ENCODE measurements at regions not wholly inside any gene's neighbourhood (a gene's known extent, or its start where the extent isn't known, plus 50 kb on each side); places are given as distances from the start of the nearest gene placed in this dataset.

DNA sequence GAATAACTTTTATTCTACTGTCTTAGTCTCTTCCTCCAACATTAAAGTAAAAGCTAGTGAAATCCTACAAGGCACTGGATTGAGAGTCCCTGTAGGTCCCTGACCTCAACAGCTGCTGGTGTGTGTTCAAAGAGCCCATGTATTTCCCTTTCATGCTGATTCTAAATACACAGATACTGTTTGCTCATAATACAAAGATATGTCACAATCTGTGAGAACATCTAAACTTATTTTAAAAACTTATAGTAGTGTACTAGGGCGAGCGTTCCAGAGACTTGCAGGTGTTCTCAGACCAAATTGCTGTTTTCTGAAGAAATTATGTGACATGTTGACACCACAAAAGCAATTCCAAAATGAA lies 145.9 kb upstream of the LIPC start:
- Histone ChIP-seq H3K4me1 (no peaks in the 10 kb centered on the region), H3K36me3 (no peaks in the 10 kb centered on the region), H3K4me3 (no peak overlapping the region), H3K27me3 (no peaks in the 10 kb centered on the region), H3K9me3 (no peaks in the 10 kb centered on the region), H3K27ac (no peak overlapping the region)
- intact Hi-C loops (cut with DNase I; ENCODE audit: low total_unique reads): loop anchor here (5.0 kb wide), 1 partner anchor 536 kb away; no protein-coding TSS in a partner anchor
- TF ChIP-seq, protein P1, sequence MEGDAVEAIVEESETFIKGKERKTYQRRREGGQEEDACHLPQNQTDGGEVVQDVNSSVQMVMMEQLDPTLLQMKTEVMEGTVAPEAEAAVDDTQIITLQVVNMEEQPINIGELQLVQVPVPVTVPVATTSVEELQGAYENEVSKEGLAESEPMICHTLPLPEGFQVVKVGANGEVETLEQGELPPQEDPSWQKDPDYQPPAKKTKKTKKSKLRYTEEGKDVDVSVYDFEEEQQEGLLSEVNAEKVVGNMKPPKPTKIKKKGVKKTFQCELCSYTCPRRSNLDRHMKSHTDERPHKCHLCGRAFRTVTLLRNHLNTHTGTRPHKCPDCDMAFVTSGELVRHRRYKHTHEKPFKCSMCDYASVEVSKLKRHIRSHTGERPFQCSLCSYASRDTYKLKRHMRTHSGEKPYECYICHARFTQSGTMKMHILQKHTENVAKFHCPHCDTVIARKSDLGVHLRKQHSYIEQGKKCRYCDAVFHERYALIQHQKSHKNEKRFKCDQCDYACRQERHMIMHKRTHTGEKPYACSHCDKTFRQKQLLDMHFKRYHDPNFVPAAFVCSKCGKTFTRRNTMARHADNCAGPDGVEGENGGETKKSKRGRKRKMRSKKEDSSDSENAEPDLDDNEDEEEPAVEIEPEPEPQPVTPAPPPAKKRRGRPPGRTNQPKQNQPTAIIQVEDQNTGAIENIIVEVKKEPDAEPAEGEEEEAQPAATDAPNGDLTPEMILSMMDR (IDR thresholded peaks at IDR 0.05): no peak
- no peak for TF ChIP-seq POLR2A (IDR thresholded peaks at IDR 0.05)
- TF ChIP-seq POLR2AphosphoS5 (IDR thresholded peaks at IDR 0.05): no peak
- no peak for DNase-seq (ENCODE audit: low spot score in 2 of 2)

DNA sequence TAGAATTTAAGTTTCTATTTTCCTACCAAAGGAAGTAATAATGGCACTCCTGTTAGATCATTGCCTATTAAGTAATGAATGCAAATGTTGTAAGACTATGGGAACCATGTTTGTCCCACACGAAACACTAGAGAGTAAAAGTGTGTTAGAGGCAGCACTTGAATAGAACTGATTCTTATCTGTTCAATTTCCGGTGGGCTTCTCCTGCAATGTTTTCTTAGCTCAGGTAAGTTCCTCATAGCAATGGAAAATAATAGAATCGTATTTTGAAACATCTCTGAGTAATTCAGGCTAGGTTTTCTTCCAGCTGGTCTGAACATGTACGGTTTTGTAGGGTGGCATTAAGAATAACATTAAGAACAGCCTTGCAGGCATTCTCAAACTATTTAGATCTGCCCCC lies 145.3 kb upstream of the LIPC start:
- Histone ChIP-seq H3K4me3 (no peak overlapping the region), H3K27me3 (no peaks in the 10 kb centered on the region), H3K4me1 (no peaks in the 10 kb centered on the region), H3K27ac (no peak overlapping the region), H3K36me3 (no peaks in the 10 kb centered on the region), H3K9me3 (no peaks in the 10 kb centered on the region)
- intact Hi-C loops (cut with DNase I; ENCODE audit: low total_unique reads): loop anchor here (5.0 kb wide), 1 partner anchor 536 kb away; no protein-coding TSS in a partner anchor
- no peak for DNase-seq (ENCODE audit: low spot score in 2 of 2)
- TF ChIP-seq POLR2AphosphoS5 (IDR thresholded peaks at IDR 0.05) (no peak), POLR2A (IDR thresholded peaks at IDR 0.05) (no peak)
- TF ChIP-seq, protein P1 (IDR thresholded peaks at IDR 0.05): no peak

DNA sequence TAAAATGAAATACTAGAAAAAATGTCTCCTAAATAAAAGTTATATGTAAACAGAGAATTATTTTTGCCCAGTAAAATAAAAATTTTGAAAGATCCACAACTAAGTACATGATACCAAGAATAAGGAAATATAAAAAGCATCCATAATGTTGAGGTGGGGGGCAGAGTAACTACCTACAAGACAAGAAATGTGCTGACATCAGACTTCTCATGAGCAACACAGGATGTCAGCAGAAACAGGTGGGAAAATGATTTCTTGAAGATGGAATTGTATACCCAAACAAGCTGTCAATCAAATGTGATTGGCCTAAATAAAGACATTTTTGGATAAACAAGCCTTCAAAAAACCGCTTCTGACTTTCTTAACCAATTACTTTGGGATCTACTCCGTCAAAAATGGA lies 143.9 kb upstream of the LIPC start:
- no peak for DNase-seq (ENCODE audit: low spot score in 2 of 2)
- TF ChIP-seq, protein P1 (IDR thresholded peaks at IDR 0.05): no peak
- TF ChIP-seq POLR2AphosphoS5 (IDR thresholded peaks at IDR 0.05) (no peak), POLR2A (IDR thresholded peaks at IDR 0.05) (no peak)
- Histone ChIP-seq H3K27me3 (no peaks in the 10 kb centered on the region), H3K27ac (no peak overlapping the region), H3K36me3 (no peaks in the 10 kb centered on the region), H3K9me3 (peaks cover 0 to 10% of the 10 kb centered on the region in 2 donors), H3K4me3 (no peak overlapping the region), H3K4me1 (no peaks in the 10 kb centered on the region)
- intact Hi-C loops (cut with DNase I; ENCODE audit: low total_unique reads): loop anchor here (5.0 kb wide), 1 partner anchor 534 kb away; no protein-coding TSS in a partner anchor

DNA sequence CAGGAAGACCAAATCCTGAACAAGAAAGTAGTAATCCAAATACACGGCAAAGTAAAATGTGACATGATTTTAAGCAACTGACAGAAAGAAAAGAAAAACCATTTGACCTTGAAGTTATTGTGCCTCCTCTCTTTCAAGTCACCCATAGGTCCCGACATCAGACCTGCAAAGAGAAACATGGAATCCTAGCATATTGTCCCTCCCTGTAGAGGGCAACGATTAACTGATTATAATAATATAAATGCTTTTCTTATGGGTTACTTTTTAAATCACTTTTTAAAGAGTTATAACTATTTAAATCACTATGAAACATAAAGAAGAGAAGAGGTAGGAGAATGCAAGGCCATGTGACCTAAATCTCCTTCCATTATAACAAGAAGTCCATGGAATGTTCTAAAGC lies 143.2 kb upstream of the LIPC start:
- no peak for DNase-seq (ENCODE audit: low spot score in 2 of 2)
- Histone ChIP-seq H3K4me1 (no peaks in the 10 kb centered on the region), H3K27me3 (no peaks in the 10 kb centered on the region), H3K4me3 (no peak overlapping the region), H3K36me3 (no peaks in the 10 kb centered on the region), H3K27ac (no peak overlapping the region), H3K9me3 (peaks cover 0 to 10% of the 10 kb centered on the region in 2 donors)
- TF ChIP-seq, protein P1 (IDR thresholded peaks at IDR 0.05): no peak
- TF ChIP-seq POLR2A (IDR thresholded peaks at IDR 0.05) (no peak), POLR2AphosphoS5 (IDR thresholded peaks at IDR 0.05) (no peak)
- intact Hi-C loops (cut with DNase I; ENCODE audit: low total_unique reads): loop anchor here (5.0 kb wide), 1 partner anchor 534 kb away; no protein-coding TSS in a partner anchor

DNA sequence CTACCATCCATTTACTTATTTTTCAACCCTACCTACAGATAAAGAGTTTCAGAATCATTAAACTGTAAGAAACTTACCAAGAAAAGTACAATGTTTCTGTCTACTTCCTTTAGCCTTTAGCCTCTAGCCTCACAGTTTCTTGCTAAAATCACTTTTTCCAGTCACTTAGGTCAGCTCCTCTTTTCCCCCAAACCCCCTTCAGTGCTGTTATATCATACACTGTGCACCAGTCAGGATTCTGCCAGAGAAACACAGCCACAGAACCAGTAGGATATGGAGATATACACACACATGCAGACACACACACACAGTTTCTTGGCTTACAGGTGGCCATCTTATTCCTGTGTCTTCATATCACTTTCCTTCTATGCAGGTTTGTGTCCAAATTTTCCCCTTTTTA lies 139.9 kb upstream of the LIPC start:
- TF ChIP-seq, protein P1 (IDR thresholded peaks at IDR 0.05): no peak
- TF ChIP-seq POLR2AphosphoS5 (IDR thresholded peaks at IDR 0.05): no peak
- no peak for TF ChIP-seq POLR2A (IDR thresholded peaks at IDR 0.05)
- Histone ChIP-seq H3K36me3 (no peaks in the 10 kb centered on the region), H3K4me3 (no peak overlapping the region), H3K27me3 (no peaks in the 10 kb centered on the region), H3K4me1 (no peaks in the 10 kb centered on the region), H3K9me3 (peaks cover 0 to 10% of the 10 kb centered on the region in 2 donors), H3K27ac (no peak overlapping the region)
- no peak for DNase-seq (ENCODE audit: low spot score in 2 of 2)
- intact Hi-C loops (cut with DNase I; ENCODE audit: low total_unique reads): no loop called here

All from breast epithelium (tissue), 4 donors.